IMR-90 (cell line): ENCODE measurements at regions not wholly inside any gene's neighbourhood (a gene's known extent, or its start where the extent isn't known, plus 50 kb on each side); places are given as distances from the start of the nearest gene placed in this dataset.

Source experiments
- ATAC-seq: fragments of 200-7000 bp; cut with Tn5 transposase; 2 replicates; pipeline ENCODE4 v1.9.1; 2020; ENCODE audit warnings: low read depth, mild to moderate bottlenecking, moderate library complexity
- BruUV-seq: library from RNA; stranded (reverse); fragments of 400-500 nt; replicated peaks from 2 replicates; lab custom pipeline; 2021; lab: Mats Ljungman, UMichigan
- CTCF ChIA-PET: fragments of 300-600 bp; formaldehyde crosslinking; extraction: SDS; loops from one replicate; lab custom pipeline; 2021; ENCODE audit warnings: antibody characterized with exemption; lab: Yijun Ruan, JAX
- POLR2A ChIA-PET: fragments of 300-600 bp; sonication (Branson Sonifier 250); formaldehyde crosslinking; loops from one replicate; lab custom pipeline; 2022; ENCODE audit warnings: antibody characterized with exemption; ENCODE audit not compliant: unreplicated experiment; lab: Charles Lee
- DNase-seq: peaks from one replicate; pipeline ENCODE4 v3.0.0; 2013
- H2AFZ ChIP-seq: replicated peaks from 2 replicates; pipeline ENCODE3; 2013; ENCODE audit warnings: low read length, mild to moderate bottlenecking; ENCODE audit not compliant: poor library complexity
- H2AK5ac ChIP-seq: 2 replicates; pipeline ENCODE4 v1.6.1; 2013; ENCODE audit warnings: low read depth, low read length, inconsistent platforms
- H2AK9ac ChIP-seq: replicated peaks from 2 replicates; pipeline ENCODE3; 2013; ENCODE audit warnings: mild to moderate bottlenecking, low read depth, low read length, moderate library complexity; ENCODE audit not compliant: poor library complexity
- H2BK120ac ChIP-seq: 2 replicates; pipeline ENCODE4 v1.6.1; 2013; ENCODE audit warnings: low read depth, low read length, inconsistent platforms
- H2BK15ac ChIP-seq: 3 replicates; pipeline ENCODE4 v1.6.1; 2013; ENCODE audit warnings: low read depth, low read length, inconsistent platforms
- H2BK20ac ChIP-seq: 2 replicates; pipeline ENCODE4 v1.6.1; 2013; ENCODE audit warnings: low read depth, mild to moderate bottlenecking, inconsistent platforms, low read length, moderate library complexity
- H2BK5ac ChIP-seq: 2 replicates; pipeline ENCODE4 v1.6.1; 2013; ENCODE audit warnings: mild to moderate bottlenecking, low read depth, low read length, inconsistent platforms; ENCODE audit not compliant: poor library complexity, severe bottlenecking
- H3K14ac ChIP-seq: replicated peaks from 2 replicates; pipeline ENCODE4 v1.6.1; 2013; ENCODE audit warnings: low read depth, low read length, inconsistent platforms
- H3K18ac ChIP-seq: 2 replicates; pipeline ENCODE4 v1.6.1; 2013; ENCODE audit warnings: low read depth, low read length, control low read depth
- H3K23ac ChIP-seq: 2 replicates; pipeline ENCODE4 v1.6.1; 2013; ENCODE audit warnings: low read depth, low read length, inconsistent platforms
- H3K27ac ChIP-seq: 2 replicates; pipeline ENCODE4 v1.5.1; 2013; ENCODE audit warnings: mild to moderate bottlenecking, control low read depth, low read length; ENCODE audit not compliant: insufficient read depth
- H3K27me3 ChIP-seq: 2 replicates; pipeline ENCODE4 v1.6.1; 2013; ENCODE audit warnings: low read length; ENCODE audit not compliant: control insufficient read depth, insufficient read depth
- H3K36me3 ChIP-seq: 2 replicates; pipeline ENCODE4 v1.6.1; 2013; ENCODE audit warnings: low read length, mixed read lengths; ENCODE audit not compliant: control insufficient read depth, insufficient read depth
- H3K4ac ChIP-seq: 2 replicates; pipeline ENCODE4 v1.6.1; 2013; ENCODE audit warnings: low read depth, low read length, inconsistent platforms
- H3K4me1 ChIP-seq: 2 replicates; pipeline ENCODE4 v1.6.1; 2013; ENCODE audit warnings: low read length, mixed read lengths; ENCODE audit not compliant: control insufficient read depth, insufficient read depth
- H3K4me2 ChIP-seq: 2 replicates; pipeline ENCODE4 v1.6.1; 2013; ENCODE audit warnings: low read depth, mild to moderate bottlenecking, control low read depth, low read length, moderate library complexity
- H3K4me3 ChIP-seq: 2 replicates; pipeline ENCODE4 v1.5.1; 2013; ENCODE audit warnings: low read depth, mild to moderate bottlenecking, control low read depth, low read length, moderate library complexity; ENCODE audit not compliant: insufficient read depth
- H3K56ac ChIP-seq: 2 replicates; pipeline ENCODE4 v1.6.1; 2013; ENCODE audit warnings: low read length, inconsistent platforms; ENCODE audit not compliant: insufficient read depth; ENCODE audit errors: extremely low read depth
- H3K79me1 ChIP-seq, 2 experiments: 2 replicates each; pipeline ENCODE4 v1.6.1; 2013; ENCODE audit warnings: low read length in 2 of 2, inconsistent platforms in 1 of 2, low read depth in 1 of 2
- H3K9ac ChIP-seq: 2 replicates; pipeline ENCODE4 v1.6.1; 2013; ENCODE audit warnings: low read depth, low read length, control low read depth
- H3K9me1 ChIP-seq: 2 replicates; pipeline ENCODE4 v1.6.1; 2013; ENCODE audit warnings: low read length, inconsistent platforms; ENCODE audit not compliant: insufficient read depth
- H3K9me3 ChIP-seq: 2 replicates; pipeline ENCODE4 v1.6.1; 2013; ENCODE audit warnings: low read length; ENCODE audit not compliant: control insufficient read depth, insufficient read depth
- H4K20me1 ChIP-seq: 2 replicates; pipeline ENCODE4 v1.6.1; 2013; ENCODE audit warnings: low read length, inconsistent platforms; ENCODE audit not compliant: insufficient read depth
- H4K5ac ChIP-seq: 2 replicates; pipeline ENCODE4 v1.6.1; 2013; ENCODE audit warnings: mild to moderate bottlenecking, low read depth, low read length, control low read depth
- H4K8ac ChIP-seq, 2 experiments: 2 replicates each; pipeline ENCODE4 v1.6.1; 2013; ENCODE audit warnings: low read depth in 2 of 2, low read length in 2 of 2, control low read depth in 1 of 2, inconsistent platforms in 1 of 2
- H4K91ac ChIP-seq: 2 replicates; pipeline ENCODE4 v1.6.1; 2013; ENCODE audit warnings: low read depth, low read length, inconsistent platforms; ENCODE audit not compliant: insufficient read depth
- BHLHE40 ChIP-seq: fragments of 150-350 bp; IDR thresholded peaks from 2 replicates; pipeline ENCODE4 v1.6.1; 2016; ENCODE audit warnings: mild to moderate bottlenecking, low read depth, low read length
- CEBPB ChIP-seq: IDR thresholded peaks from 2 replicates; pipeline ENCODE4 v1.6.1; 2012; ENCODE audit warnings: low read depth, low read length, improper control_type of control experiment
- CHD1 ChIP-seq: IDR thresholded peaks from 2 replicates; pipeline ENCODE4 v1.6.1; 2012; ENCODE audit warnings: low read depth, low read length, improper control_type of control experiment
- CTCF ChIP-seq: conservative IDR thresholded peaks from 2 replicates; pipeline ENCODE4 v1.5.1; 2012; ENCODE audit warnings: mild to moderate bottlenecking, low read depth, low read length, improper control_type of control experiment
- ELK1 ChIP-seq: fragments of 150-350 bp; IDR thresholded peaks from 2 replicates; pipeline ENCODE4 v1.6.1; 2016; ENCODE audit warnings: low read depth, mild to moderate bottlenecking, low read length, moderate library complexity, borderline replicate concordance
- FOS ChIP-seq: fragments of 150-350 bp; IDR thresholded peaks from 2 replicates; pipeline ENCODE4 v1.6.1; 2016; ENCODE audit warnings: low read depth, low read length
- MAFK ChIP-seq: IDR thresholded peaks from 2 replicates; pipeline ENCODE4 v1.6.1; 2012; ENCODE audit warnings: low read depth, low read length, improper control_type of control experiment
- MAZ ChIP-seq: IDR thresholded peaks from 2 replicates; pipeline ENCODE4 v1.6.1; 2012; ENCODE audit warnings: low read depth, mild to moderate bottlenecking, low read length, improper control_type of control experiment, moderate library complexity, borderline replicate concordance
- MXI1 ChIP-seq: IDR thresholded peaks from 2 replicates; pipeline ENCODE4 v1.6.1; 2012; ENCODE audit warnings: low read depth, mild to moderate bottlenecking, low read length, moderate library complexity, borderline replicate concordance
- NFE2L2 ChIP-seq: fragments of 150-350 bp; IDR thresholded peaks from 2 replicates; pipeline ENCODE4 v1.6.1; 2016; ENCODE audit warnings: low read depth, mild to moderate bottlenecking, low read length
- POLR2A ChIP-seq: IDR thresholded peaks from 2 replicates; pipeline ENCODE4 v1.6.1; 2012; ENCODE audit warnings: mild to moderate bottlenecking, low read depth, low read length
- RAD21 ChIP-seq: IDR thresholded peaks from 2 replicates; pipeline ENCODE4 v1.6.1; 2012; ENCODE audit warnings: low read length, improper control_type of control experiment
- RCOR1 ChIP-seq: IDR thresholded peaks from 2 replicates; pipeline ENCODE4 v1.6.1; 2012; ENCODE audit warnings: mild to moderate bottlenecking, low read length, improper control_type of control experiment; ENCODE audit not compliant: insufficient replicate concordance
- RFX5 ChIP-seq: IDR thresholded peaks from 2 replicates; pipeline ENCODE4 v1.8.0; 2012; ENCODE audit warnings: low read depth, mild to moderate bottlenecking, low read length, moderate library complexity
- SMC3 ChIP-seq: fragments of 150-350 bp; IDR thresholded peaks from 2 replicates; pipeline ENCODE4 v1.6.1; 2016; ENCODE audit warnings: low read depth, mild to moderate bottlenecking, antibody characterized with exemption, low read length, moderate library complexity
- USF2 ChIP-seq: fragments of 150-350 bp; IDR thresholded peaks from 2 replicates; pipeline ENCODE4 v1.6.1; 2017; ENCODE audit warnings: mild to moderate bottlenecking, antibody characterized with exemption, low read length, low read depth
- WGBS, 2 experiments: methylation state at CpG; one replicate each; pipeline versions ENCODE4 v1.1.5 to v1.1.7; 2013; ENCODE audit warnings: missing lambda C conversion rate in 2 of 2; ENCODE audit not compliant: insufficient read length in 1 of 2; ENCODE audit errors: extremely low coverage in 2 of 2; 5-methylcytosine and 5-hydroxymethylcytosine counted together
- dilution Hi-C: fragments of 300-500 bp; cut with HindIII; formaldehyde crosslinking; loops from one replicate; pipeline ENCODE4 v1.14.3; 2018; ENCODE audit warnings: low sequenced_read_pairs; ENCODE audit not compliant: unreplicated experiment
- in situ Hi-C: fragments of 300-500 bp; cut with MboI; formaldehyde crosslinking; loops from 3 replicates; pipeline ENCODE4 v1.14.3; 2019; ENCODE audit warnings: low sequenced_read_pairs, inconsistent platforms, mixed read lengths
- intact Hi-C: fragments of 100-400 bp; cut with micrococcal nuclease; formaldehyde crosslinking; loops from 2 replicates; pipeline ENCODE4 v1.10.0; 2022

GRCh38 chr5:126069329-126069728, 353.9 kb upstream of the GRAMD2B start:
- Histone ChIP-seq H3K4ac (no peak overlapping the region), H2AFZ (no peak overlapping the region), H3K18ac (no peak overlapping the region), H2BK15ac (no peak overlapping the region), H4K20me1 (no peaks in the 10 kb centered on the region), H4K91ac (no peak overlapping the region), H4K8ac (no peak overlapping the region), H2BK5ac (no peak overlapping the region), H3K9me3 (no peaks in the 10 kb centered on the region; the same call in 1 of the 2 replicates), H3K27me3 (no peaks in the 10 kb centered on the region), H3K9me1 (no peaks in the 10 kb centered on the region), H2AK5ac (no peak overlapping the region), H2AK9ac (no peak overlapping the region), H3K36me3 (no peaks in the 10 kb centered on the region), H3K9ac (no peak overlapping the region), H3K4me3 (no peak overlapping the region), H3K27ac (no peak overlapping the region), H2BK20ac (no peak overlapping the region), H4K5ac (no peak overlapping the region), H2BK120ac (no peak overlapping the region), H3K4me2 (no peak overlapping the region), H3K4me1 (no peaks in the 10 kb centered on the region), H3K14ac (no peak overlapping the region), H3K56ac (no peak overlapping the region), H3K79me1 (no peaks in the 10 kb centered on the region), H3K23ac (no peak overlapping the region)
- ATAC-seq (no peak), DNase-seq (no peak)
- TF ChIP-seq SMC3 (no peak), ELK1 (no peak), CEBPB (no peak), CTCF (no peak), MXI1 (no peak), RCOR1 (no peak), MAFK (no peak), MAZ (no peak), CHD1 (no peak), NFE2L2 (no peak), USF2 (no peak), RFX5 (no peak), BHLHE40 (no peak), POLR2A (no peak), FOS (no peak), RAD21 (no peak)
- CTCF ChIA-PET: no interaction called here
- POLR2A ChIA-PET: no interaction called here
- intact Hi-C loops: no loop called here
- WGBS, 2 experiments: no CpG with 5 or more reads among the region's 3 CpGs
- in situ Hi-C loops: no loop called here
- no TSS peak for BruUV-seq
- dilution Hi-C loops: no loop called here
